Prostate gland (tissue), 2 donors: ENCODE measurements at regions not wholly inside any gene's neighbourhood (a gene's known extent, or its start where the extent isn't known, plus 50 kb on each side); places are given as distances from the start of the nearest gene placed in this dataset.

Source experiments
- CTCF ChIP-seq, 4 experiments: fragments of 200-600 bp in 2 of 4; fragments of 450-650 bp in 2 of 4; sonication (generic) in 2 of 4; IDR thresholded peaks; 1 replicate in 3 of 4; 2 replicates in 1 of 4; pipeline ENCODE4 v1.5.1; 2016 to 2019; ENCODE audit warnings: antibody characterized with exemption in 4 of 4, mild to moderate bottlenecking in 2 of 4, moderate library complexity in 2 of 4
- POLR2A ChIP-seq: fragments of 450-650 bp; IDR thresholded peaks from one replicate; pipeline ENCODE4 v1.6.1; 2016; ENCODE audit warnings: antibody characterized with exemption, mild to moderate bottlenecking
- POLR2AphosphoS5 ChIP-seq: sonication (generic); formaldehyde crosslinking; IDR thresholded peaks from one replicate; pipeline ENCODE4 v1.6.1; 2017; ENCODE audit warnings: antibody characterized with exemption

DNA sequence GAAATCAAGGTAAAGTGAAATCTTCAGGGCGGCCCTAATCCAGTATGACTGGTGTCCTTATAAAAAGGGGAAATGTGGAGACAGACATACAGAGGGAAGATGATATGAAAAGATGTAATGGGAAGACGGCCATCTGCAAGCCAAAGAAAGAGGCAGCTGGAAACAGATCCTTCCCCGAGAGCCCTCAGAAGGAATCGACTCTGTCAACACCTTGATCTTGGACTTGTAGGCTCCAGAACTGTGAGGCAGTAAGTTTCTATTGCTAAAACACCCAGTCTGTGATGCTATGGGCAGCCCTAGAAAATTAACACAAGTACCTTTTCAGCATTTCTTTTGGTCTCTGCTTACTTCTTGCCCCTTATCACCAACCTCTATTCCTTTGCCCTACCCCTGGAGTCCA is 174.7 kb upstream of the TPM1 start:
- TF ChIP-seq POLR2A (no peak), CTCF (IDR thresholded peaks at IDR 0.05) (no peak), POLR2AphosphoS5 (no peak)
